H54 (cell line): ENCODE measurements at regions not wholly inside any gene's neighbourhood (a gene's known extent, or its start where the extent isn't known, plus 50 kb on each side); places are given as distances from the start of the nearest gene placed in this dataset.

Source experiments
- DNase-seq: peaks from one replicate; pipeline ENCODE4 v3.0.0; 2011; ENCODE audit warnings: low spot score, mixed read lengths; ENCODE audit not compliant: insufficient read length
- FAIRE-seq: peaks from 3 replicates; lab custom pipeline; 2011; peaks lifted over from hg19 to GRCh38; lab: Jason Lieb, UNC
- POLR2A ChIP-seq: IDR thresholded peaks from 2 replicates; pipeline ENCODE4 v1.6.1; 2011; ENCODE audit warnings: low read depth, mild to moderate bottlenecking, low read length

DNA sequence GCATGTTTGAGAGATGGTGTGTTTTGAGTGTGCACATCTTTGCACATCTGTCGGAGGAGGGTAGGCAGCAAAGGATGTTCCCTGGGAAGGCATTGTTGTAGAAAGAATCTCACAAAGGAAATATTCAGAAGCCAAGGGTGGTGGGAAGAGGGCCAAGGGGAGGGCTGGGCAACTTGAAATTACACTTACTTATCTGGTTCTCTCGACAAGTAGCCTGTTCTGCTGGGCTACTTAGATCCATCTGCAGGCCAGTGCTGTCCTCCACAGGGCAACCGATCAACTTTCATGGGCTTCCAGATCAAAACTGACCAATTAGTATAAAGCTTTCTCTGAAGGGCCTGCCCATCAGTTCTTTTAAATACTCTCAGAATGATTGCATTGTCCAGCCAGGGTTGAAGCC, 495.2 kb downstream of the GADD45G start:
- no peak for TF ChIP-seq POLR2A

DNA sequence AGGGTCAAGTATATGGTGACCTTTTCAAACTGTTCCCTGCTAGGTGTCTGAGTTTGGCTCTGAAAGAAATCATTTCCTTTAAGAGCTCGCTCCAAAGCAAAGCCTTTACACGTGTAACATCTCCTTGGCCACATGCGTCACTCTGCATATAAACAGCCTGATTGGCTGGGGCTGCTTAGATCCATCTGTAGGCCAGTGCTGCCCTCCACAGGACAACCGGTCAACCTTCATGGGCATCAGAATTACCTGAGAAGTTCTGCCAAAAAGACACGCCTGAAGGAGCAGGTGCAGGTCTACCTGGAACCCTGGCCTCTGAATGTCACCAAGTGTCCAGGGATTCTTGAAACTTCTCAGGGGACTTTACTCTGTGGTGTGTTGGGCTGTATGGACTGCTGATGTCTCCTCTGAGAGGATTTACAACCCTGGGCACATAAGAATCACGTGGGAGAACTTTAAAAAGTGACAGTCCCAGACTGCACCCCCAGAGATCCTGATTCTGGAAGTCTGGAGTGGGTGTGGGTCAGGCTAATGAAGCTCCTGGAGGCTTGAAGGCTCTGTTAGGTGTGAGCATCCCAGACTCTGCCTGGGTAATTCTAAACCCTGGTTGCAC, 497.6 kb downstream of the GADD45G start:
- TF ChIP-seq POLR2A: no peak
- FAIRE-seq (peak; percentile 91), DNase-seq (peak; percentile 94)

More for the DNA sequence above, 495.2 kb downstream of the GADD45G start:
- FAIRE-seq: no peak
- no peak for DNase-seq

DNA sequence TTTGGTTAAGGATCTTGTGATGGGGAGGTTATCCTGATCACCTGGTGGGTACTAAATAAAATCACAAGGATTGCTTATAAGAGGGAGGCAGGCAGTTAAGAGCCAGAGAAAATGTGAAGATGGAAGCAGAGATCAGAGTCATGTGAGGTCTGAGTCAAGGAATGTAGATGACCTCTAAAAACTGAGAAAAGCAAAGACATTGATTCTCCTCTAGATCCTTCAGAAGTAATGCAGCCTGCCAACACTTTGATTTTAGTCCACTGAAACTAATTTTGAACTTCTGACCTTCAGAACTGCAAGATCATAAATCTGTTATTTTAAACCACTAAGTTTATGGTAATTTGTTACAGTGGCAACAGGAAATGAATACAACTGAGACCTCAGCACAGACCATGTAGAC, 499.0 kb downstream of the GADD45G start:
- no peak for DNase-seq
- no peak for FAIRE-seq
- TF ChIP-seq POLR2A: no peak

DNA sequence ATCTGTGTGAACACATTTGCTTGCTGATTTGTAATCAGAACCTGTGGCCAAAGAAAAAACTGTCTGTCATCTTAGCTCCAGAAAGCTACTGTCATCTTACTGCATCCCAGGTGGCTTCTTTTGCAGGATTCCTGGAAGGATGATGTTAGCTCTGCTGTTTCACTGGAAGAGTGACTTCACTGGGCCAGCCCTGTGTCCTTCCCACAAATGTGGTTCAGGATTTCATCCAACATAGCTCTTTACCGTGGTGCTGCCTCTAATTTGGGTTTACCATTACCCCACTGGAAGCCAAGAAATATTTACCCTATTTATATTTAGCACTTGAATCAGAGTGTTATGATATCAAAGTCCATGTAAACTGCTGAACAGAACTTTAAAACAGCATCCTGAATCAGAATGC, 501.0 kb downstream of the GADD45G start:
- no peak for TF ChIP-seq POLR2A
- FAIRE-seq (no peak), DNase-seq (no peak)

DNA sequence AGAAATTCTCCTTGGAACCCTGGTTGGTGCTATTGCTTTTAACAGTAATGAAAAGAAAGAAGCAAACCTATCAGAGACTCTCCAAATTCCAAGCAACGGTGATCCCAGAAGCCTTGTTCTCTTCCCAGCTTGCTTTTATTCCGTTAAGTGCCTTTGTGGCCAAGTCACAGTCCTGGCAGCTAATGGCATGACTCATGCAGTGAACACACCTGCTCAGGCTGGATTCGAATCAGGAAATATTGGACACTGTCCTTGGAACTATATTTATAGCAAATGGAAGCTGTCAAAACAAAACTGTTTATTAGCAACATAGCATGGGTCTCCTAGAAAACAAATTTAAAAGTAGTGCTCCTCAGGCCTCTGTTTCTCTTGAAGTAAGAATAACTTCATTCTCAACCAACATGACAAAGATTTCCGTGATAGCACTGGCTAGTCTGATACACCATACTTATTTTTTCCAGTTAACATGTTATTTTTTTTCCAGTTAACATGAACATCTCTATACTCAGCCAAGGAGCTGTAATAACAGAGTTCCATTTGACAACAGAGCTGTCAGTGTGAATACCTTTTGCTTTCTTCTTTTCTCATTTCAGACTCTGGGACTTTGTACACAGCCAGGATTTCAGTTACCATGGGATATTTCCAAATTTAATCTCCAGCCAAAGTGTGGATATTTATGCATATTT, 502.4 kb downstream of the GADD45G start:
- DNase-seq (no peak), FAIRE-seq (peak; percentile 67)
- no peak for TF ChIP-seq POLR2A

DNA sequence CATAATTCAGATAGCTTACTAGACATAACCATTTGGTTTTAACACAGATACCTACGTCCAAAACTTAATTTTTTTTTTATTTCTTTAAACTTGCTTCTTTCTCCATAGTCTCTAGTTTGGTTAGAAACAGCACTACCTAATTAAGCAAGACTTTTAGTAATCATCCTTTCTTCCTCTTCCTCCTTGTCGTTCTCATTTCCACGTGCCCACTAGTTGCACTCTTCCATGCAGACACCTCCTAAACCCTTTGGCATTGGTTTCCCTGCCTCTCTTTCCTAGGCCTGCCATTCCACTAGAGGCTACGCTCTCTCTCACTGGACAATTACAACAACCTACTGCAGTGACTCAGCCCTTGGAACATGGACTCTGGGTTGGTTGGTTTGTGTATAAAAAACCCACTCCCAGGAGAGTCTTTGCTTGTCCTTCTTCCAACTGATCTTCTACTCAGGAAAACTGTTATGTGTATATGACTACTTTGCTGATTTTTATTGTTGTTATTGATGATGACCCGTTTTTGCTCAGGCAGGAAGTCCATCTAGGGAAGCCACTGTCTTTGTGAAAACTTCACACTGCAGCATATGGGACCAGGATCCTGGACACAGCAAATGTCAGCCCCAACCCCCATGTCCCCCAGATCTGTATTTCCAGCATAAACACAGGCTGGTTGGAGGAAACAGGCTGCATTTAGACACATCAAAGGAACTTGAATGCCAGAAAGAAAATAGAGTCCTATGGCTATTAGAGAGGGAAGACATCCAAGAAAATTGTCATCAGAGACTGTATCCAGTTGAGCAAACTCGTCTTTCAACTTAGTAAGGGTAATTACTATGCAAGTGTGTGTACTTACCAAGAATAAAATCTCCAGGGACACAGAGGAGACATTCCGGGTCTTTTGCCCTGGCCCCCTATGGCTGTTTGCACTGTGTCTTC, 503.2 kb downstream of the GADD45G start:
- TF ChIP-seq POLR2A: no peak
- no peak for DNase-seq
- FAIRE-seq: no peak

DNA sequence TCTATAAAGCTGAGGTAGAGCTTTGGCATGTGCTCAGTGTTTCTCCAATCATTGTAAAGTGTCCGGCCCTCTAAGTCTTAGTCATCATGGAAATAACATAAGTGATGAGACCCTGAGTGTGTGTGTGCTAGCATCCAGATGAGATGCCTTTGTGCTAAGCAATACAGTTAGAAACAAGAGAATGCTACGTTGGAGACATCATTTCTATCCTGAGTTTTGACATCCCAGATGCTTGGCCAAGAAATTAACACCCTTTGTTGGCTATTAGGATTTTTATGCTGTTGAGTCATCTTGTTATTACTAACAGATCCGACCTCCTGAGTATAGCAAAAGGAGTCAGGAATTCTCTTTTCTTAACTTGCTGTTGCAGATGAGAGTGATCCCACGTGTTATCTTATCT, 508.0 kb downstream of the GADD45G start:
- FAIRE-seq (no peak), DNase-seq (no peak)
- TF ChIP-seq POLR2A: no peak

DNA sequence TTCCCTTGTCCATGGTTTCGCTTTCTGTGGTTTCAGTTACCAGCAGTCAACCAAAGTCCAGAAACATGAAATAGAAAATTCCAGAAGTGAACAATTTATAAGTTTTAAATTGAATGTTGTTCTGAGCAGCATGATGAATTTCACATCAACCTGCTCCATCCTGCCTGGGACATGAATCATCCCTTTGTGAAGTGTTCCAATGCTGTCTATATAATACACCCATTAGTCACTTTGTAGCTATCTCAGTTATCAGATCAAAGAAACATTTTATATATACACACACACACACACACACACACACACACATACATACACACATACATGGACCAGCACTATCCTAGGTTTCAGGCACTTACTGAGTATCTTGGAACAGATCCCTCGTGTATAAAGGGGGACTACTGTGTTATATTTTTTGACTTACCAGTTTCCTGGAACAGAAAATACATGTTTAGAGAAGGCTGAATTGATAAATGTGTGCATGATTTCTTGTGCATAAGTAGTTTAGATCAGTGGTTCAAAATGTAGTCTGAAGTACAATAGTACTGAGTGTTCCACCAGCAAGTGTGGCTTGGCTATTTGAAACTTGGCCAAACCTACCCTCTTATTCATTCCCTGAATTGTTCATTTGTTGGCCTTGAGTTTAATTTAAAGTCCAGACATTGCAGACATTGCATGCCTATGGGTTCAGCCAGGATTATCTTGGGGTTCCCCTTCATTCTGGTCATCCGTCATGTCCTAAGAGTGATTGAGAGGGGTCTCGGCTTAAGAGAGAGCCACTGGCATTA, 510.0 kb downstream of the GADD45G start:
- no peak for DNase-seq
- FAIRE-seq: no peak
- TF ChIP-seq POLR2A: no peak

DNA sequence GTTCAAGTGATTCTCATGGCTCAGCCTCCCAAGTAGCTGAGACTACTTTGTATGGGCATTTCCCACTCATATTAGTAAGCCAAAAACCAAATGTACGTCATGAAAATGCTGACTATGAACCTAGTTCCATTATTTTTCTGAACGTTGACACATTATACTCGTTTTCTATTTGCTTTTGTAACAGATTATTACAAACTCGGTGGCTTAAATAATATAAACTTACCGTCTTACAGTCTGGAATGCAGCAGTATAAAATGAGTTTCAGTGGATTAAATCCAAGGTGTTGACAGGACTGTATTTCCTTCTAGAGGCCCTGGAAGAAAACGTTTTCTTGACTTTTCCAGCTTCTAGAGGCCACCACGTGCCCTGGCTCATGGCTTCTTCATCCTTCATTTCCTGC, 517.0 kb downstream of the GADD45G start:
- DNase-seq (no peak), FAIRE-seq (no peak)
- no peak for TF ChIP-seq POLR2A

DNA sequence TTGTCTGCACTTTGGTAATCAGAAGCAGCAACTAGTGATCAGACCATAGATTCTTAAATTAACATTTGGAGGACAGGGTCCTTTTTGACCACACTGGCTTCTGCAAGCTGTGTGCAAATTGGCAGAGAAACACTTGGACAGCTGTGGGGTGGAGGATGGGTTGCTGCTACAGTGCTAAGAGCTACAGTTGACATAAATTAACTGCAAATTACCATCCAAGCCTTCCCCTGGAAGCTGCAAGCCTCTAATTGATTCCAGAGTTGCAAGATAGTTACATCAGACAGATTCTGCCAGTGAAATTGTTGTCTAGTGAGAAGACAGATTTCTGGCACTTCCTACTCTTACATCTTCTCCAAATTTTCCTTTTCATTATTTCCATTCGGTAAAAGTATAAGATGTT, 517.7 kb downstream of the DIRAS2 start:
- TF ChIP-seq POLR2A: no peak
- FAIRE-seq: no peak
- DNase-seq: no peak

DNA sequence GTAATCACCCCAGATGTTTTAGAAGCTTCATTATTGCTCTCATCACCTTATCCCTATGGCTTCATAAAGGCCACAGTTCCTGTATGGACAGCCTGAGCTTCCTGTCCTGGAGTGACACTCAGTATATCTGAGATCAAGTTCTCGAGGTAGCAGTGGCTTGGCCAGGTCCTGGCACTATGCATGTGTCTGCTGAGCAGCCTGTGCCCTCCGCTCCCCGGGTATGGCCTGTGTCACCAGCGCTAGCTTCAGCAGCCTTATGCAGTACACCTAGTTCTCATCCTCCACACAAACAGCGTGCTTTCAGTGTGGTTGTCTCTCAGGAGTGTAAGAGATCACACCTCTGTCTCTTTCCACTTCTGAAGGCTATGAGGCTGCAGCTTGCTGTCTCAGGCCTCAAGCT, 514.7 kb downstream of the DIRAS2 start:
- no peak for TF ChIP-seq POLR2A
- DNase-seq (no peak), FAIRE-seq (no peak)

DNA sequence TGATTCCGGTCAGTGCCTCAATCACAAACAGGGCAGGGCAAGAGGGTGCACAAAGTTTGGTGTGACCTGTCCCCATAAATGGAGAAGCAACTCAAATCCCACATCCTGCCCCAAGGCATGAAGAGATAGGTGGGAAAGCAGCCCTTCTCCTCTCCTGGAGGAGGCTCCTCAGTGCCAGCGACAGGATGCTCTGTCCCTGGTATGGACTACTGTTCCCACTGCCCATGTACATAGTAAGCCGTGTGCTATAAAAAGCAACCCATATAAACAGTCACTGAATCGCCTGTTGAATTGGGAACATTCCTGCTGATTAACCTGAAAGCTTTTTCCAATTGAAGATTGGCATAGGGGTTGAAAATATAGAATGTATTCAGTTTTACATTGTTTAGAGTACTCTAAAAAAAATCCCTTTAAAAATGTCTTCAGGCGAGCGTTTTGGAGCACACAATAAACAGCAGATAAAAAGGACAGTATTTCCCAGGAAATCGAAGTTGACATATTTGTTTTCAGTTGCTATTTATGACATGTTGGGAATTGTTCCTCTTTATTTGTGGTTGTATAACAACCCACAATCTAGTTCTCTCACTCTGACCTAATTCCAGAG, 513.9 kb downstream of the DIRAS2 start:
- no peak for TF ChIP-seq POLR2A
- DNase-seq (no peak), FAIRE-seq (no peak)

DNA sequence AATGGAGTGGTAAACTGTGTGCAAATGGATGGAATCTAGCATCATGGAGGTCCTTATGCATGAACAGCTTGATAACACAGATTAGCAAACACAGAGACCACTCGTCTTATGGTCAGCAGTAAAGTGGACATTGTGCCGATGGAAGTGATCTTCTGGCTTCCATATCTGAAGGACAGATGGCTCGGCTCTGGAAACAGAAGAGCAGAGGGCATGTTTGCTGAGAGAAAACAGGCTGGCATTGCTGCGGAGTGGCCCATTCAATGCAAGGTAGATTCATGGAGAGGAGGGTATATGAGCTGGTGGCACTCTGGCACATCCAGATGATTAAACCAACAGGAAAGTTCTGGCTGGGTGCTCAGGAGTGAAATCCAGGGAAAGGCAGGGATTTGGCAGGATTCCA, 513.2 kb downstream of the DIRAS2 start:
- TF ChIP-seq POLR2A: no peak
- no peak for FAIRE-seq
- no peak for DNase-seq

DNA sequence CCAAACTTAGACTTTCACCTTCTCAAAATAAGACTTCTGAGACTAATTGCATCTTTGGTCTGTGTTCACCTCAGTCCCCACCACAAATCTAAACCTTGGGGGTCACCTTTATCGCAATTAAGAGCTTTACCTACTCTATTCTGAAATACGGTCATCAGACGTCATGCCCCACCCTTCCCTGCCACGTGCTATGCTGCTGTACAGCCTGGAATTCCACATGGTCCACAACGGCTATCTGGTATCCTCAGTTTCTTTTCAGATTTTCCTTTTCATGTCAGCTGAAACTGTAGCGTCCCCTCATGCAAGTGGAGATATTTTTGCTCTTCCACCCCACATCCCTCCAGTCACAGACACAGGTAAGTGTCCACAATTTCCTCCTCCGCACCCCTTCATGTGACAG, 511.1 kb downstream of the DIRAS2 start:
- DNase-seq: no peak
- FAIRE-seq: no peak
- no peak for TF ChIP-seq POLR2A
